ENCODE measurements at regions not wholly inside any gene's neighbourhood (a gene's known extent, or its start where the extent isn't known, plus 50 kb on each side); places are given as distances from the start of the nearest gene placed in this dataset.

DNA sequence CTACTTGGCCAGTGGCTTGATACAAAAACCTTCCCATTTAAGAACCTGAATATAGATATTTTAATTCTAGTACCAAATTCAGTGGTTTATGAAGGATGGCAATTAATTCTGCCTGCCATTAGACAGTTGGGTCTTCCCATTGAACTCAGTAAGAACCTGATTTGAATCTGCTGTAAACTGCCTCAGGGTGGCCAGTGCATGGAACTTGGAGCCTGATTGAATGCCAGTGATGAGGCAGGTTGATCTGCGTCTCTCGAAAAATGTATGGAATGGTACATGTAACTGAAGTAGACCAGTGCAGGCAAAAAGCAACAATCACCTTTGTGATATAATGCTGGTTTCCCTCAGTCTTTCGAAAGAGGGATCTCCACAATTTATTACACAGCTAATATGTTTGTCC, 421.4 kb downstream of the TMA16 start:
- TF ChIP-seq, protein P1, sequence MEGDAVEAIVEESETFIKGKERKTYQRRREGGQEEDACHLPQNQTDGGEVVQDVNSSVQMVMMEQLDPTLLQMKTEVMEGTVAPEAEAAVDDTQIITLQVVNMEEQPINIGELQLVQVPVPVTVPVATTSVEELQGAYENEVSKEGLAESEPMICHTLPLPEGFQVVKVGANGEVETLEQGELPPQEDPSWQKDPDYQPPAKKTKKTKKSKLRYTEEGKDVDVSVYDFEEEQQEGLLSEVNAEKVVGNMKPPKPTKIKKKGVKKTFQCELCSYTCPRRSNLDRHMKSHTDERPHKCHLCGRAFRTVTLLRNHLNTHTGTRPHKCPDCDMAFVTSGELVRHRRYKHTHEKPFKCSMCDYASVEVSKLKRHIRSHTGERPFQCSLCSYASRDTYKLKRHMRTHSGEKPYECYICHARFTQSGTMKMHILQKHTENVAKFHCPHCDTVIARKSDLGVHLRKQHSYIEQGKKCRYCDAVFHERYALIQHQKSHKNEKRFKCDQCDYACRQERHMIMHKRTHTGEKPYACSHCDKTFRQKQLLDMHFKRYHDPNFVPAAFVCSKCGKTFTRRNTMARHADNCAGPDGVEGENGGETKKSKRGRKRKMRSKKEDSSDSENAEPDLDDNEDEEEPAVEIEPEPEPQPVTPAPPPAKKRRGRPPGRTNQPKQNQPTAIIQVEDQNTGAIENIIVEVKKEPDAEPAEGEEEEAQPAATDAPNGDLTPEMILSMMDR (IDR thresholded peaks at IDR 0.05; ENCODE audit: borderline replicate concordance, extremely low read depth, insufficient read depth) = no peak
- DNase-seq = no peak
- no peak overlapping the region for H3K27ac ChIP-seq (ENCODE audit: low read depth in 2 of 2, low read length in 2 of 2)
- no peaks in the 10 kb centered on the region for H3K4me1 ChIP-seq (ENCODE audit: control insufficient read depth in 2 of 3, insufficient read depth in 2 of 3, low read depth in 1 of 3, low read length in 3 of 3)
- no peaks in the 10 kb centered on the region for H3K9me3 ChIP-seq (ENCODE audit: control insufficient read depth in 2 of 3, insufficient read depth in 1 of 3, low read length in 3 of 3)
- H3K4me3 ChIP-seq (ENCODE audit: low read length in 3 of 3) = no peak overlapping the region
- no peak for FAIRE-seq
- no peaks in the 10 kb centered on the region for H3K27me3 ChIP-seq (ENCODE audit: control insufficient read depth, insufficient read depth, low read length)
- H3K9ac ChIP-seq (ENCODE audit: low read length in 3 of 3) = no peak overlapping the region
- intact Hi-C loops (cut with DNase I) = no loop called here
- no peaks in the 10 kb centered on the region for H3K36me3 ChIP-seq (ENCODE audit: control insufficient read depth in 2 of 3, insufficient read depth in 3 of 3, low read length in 3 of 3)

DNA sequence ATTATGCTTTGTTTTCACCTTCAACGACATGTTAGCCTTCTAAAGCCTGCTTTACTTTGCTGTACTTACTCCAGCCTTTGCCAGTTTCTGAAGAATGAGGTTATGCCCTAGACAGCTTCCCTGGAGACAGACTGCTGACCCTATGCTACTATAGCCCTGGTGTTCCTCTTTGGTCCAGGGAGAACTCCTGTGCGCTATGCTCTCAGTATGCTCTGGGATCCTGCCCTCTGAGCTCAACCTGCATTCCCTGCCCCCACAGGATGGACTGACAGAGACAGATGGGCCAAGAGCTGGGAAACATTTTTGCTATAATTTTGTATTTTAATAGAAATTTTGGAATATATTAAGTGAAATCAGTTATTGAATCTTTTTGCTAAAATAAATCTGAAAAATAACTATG, 425.9 kb downstream of the TMA16 start:
- no peaks in the 10 kb centered on the region for H3K36me3 ChIP-seq (ENCODE audit: control insufficient read depth in 2 of 3, insufficient read depth in 3 of 3, low read length in 3 of 3)
- H3K27ac ChIP-seq (ENCODE audit: low read depth in 2 of 2, low read length in 2 of 2) = no peak overlapping the region
- intact Hi-C loops (cut with DNase I) = no loop called here
- H3K27me3 ChIP-seq (ENCODE audit: control insufficient read depth, insufficient read depth, low read length) = no peaks in the 10 kb centered on the region
- DNase-seq (no peak), FAIRE-seq (no peak)
- no peak overlapping the region for H3K9ac ChIP-seq (ENCODE audit: low read length in 3 of 3)
- no peaks in the 10 kb centered on the region for H3K9me3 ChIP-seq (ENCODE audit: control insufficient read depth in 2 of 3, insufficient read depth in 1 of 3, low read length in 3 of 3)
- TF ChIP-seq, protein P1 (IDR thresholded peaks at IDR 0.05; ENCODE audit: borderline replicate concordance, extremely low read depth, insufficient read depth) = no peak
- H3K4me1 ChIP-seq (ENCODE audit: control insufficient read depth in 2 of 3, insufficient read depth in 2 of 3, low read depth in 1 of 3, low read length in 3 of 3) = no peaks in the 10 kb centered on the region
- no peak overlapping the region for H3K4me3 ChIP-seq (ENCODE audit: low read length in 3 of 3)

DNA sequence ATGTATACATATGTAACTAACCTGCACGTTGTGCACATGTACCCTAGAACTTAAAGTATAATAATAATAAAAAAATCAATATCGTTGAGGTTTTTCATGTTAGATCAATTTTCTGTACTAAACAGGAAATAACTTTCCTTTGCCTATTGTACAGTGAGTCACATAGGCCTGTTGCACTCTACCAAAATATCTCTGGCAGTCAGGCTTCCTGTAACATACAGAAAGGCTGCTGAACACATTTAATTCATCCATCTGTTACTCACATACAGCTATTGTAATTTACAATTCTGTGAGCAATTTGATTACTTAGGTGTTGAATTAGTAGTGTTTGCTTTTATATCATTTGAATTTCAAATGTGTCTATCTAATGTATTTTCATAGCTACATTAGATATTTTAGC, 427.8 kb downstream of the TMA16 start:
- FAIRE-seq = no peak
- TF ChIP-seq, protein P1 (IDR thresholded peaks at IDR 0.05; ENCODE audit: borderline replicate concordance, extremely low read depth, insufficient read depth) = no peak
- DNase-seq = no peak
- Histone ChIP-seq H3K27me3 (ENCODE audit: control insufficient read depth, insufficient read depth, low read length) (no peaks in the 10 kb centered on the region), H3K4me1 (ENCODE audit: control insufficient read depth in 2 of 3, insufficient read depth in 2 of 3, low read depth in 1 of 3, low read length in 3 of 3) (no peaks in the 10 kb centered on the region), H3K36me3 (ENCODE audit: control insufficient read depth in 2 of 3, insufficient read depth in 3 of 3, low read length in 3 of 3) (no peaks in the 10 kb centered on the region), H3K9ac (ENCODE audit: low read length in 3 of 3) (no peak overlapping the region), H3K9me3 (ENCODE audit: control insufficient read depth in 2 of 3, insufficient read depth in 1 of 3, low read length in 3 of 3) (no peaks in the 10 kb centered on the region), H3K4me3 (ENCODE audit: low read length in 3 of 3) (no peak overlapping the region), H3K27ac (ENCODE audit: low read depth in 2 of 2, low read length in 2 of 2) (no peak overlapping the region)
- intact Hi-C loops (cut with DNase I) = no loop called here

DNA sequence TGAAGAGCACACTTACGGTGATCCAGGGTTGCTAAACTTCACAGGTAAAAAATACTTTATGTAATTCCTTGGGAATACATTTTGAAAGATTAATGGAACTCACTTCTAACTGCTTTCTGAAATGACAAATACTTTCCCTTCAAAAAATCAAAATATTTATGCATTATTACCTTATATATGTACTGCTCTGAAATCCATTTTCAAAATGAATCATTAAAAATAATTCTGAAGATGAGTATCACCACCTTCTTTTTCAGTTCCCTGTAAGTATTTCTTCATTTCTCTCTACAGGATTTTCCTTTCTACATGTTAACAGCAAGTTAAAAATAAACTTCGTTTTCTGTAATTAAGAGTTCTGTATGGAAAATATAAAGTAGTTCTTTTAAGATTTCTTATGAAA, 428.6 kb downstream of the TMA16 start:
- no peak for FAIRE-seq
- intact Hi-C loops (cut with DNase I) = no loop called here
- DNase-seq = no peak
- H3K4me1 ChIP-seq (ENCODE audit: control insufficient read depth in 2 of 3, insufficient read depth in 2 of 3, low read depth in 1 of 3, low read length in 3 of 3) = no peaks in the 10 kb centered on the region
- H3K27me3 ChIP-seq (ENCODE audit: control insufficient read depth, insufficient read depth, low read length) = no peaks in the 10 kb centered on the region
- H3K4me3 ChIP-seq (ENCODE audit: low read length in 3 of 3) = no peak overlapping the region
- no peaks in the 10 kb centered on the region for H3K36me3 ChIP-seq (ENCODE audit: control insufficient read depth in 2 of 3, insufficient read depth in 3 of 3, low read length in 3 of 3)
- H3K27ac ChIP-seq (ENCODE audit: low read depth in 2 of 2, low read length in 2 of 2) = no peak overlapping the region
- TF ChIP-seq, protein P1 (IDR thresholded peaks at IDR 0.05; ENCODE audit: borderline replicate concordance, extremely low read depth, insufficient read depth) = no peak
- no peak overlapping the region for H3K9ac ChIP-seq (ENCODE audit: low read length in 3 of 3)
- H3K9me3 ChIP-seq (ENCODE audit: control insufficient read depth in 2 of 3, insufficient read depth in 1 of 3, low read length in 3 of 3) = no peaks in the 10 kb centered on the region
